ENCODE measurements at regions not wholly inside any gene's neighbourhood (a gene's known extent, or its start where the extent isn't known, plus 50 kb on each side); places are given as distances from the start of the nearest gene placed in this dataset.
"Not testable (repeated sequence)": the region's sequence is repeated elsewhere in the genome, so short reads cannot be mapped to it uniquely, and the experiment has no call there.

- Histone ChIP-seq H3K4me1 (ENCODE audit: control insufficient read depth, insufficient read depth, low read length) (no peaks in the 10 kb centered on the region), H3K27ac (ENCODE audit: low read depth, low read length) (no peak overlapping the region), H3K9me3 (ENCODE audit: control insufficient read depth, insufficient read depth, low read length) (no peaks in the 10 kb centered on the region), H3K36me3 (ENCODE audit: control insufficient read depth, insufficient read depth, low read length) (no peaks in the 10 kb centered on the region), H3K4me3 (ENCODE audit: low read depth, low read length) (no peak overlapping the region), H3K27me3 (ENCODE audit: control insufficient read depth, insufficient read depth, low read length) (no peaks in the 10 kb centered on the region)
- WGBS (ENCODE audit: insufficient coverage): 91% methylated on average over 7 of the region's 8 CpGs
- no peak for DNase-seq (ENCODE audit: low read depth in 4 of 6, low spot score in 6 of 6)
These were observed 111.3 kb downstream of the TNFAIP3 start for GRCh38 chr6:137978252-137978896.

GRCh38 chr6:137979263-137979662 is 112.2 kb downstream of the TNFAIP3 start:
- H3K36me3 ChIP-seq (ENCODE audit: control insufficient read depth, insufficient read depth, low read length): not testable (repeated sequence)

GRCh38 chr6:137980777-137981176 is 113.7 kb downstream of the TNFAIP3 start:
- DNase-seq (ENCODE audit: low read depth in 4 of 6, low spot score in 6 of 6): no peak
- H3K4me3 ChIP-seq (ENCODE audit: low read depth, low read length): no peak overlapping the region
- H3K9me3 ChIP-seq (ENCODE audit: control insufficient read depth, insufficient read depth, low read length): no peaks in the 10 kb centered on the region
- no peaks in the 10 kb centered on the region for H3K4me1 ChIP-seq (ENCODE audit: control insufficient read depth, insufficient read depth, low read length)
- H3K27me3 ChIP-seq (ENCODE audit: control insufficient read depth, insufficient read depth, low read length): no peaks in the 10 kb centered on the region
- 100% methylated on average over 1 of the region's 1 CpG for WGBS (ENCODE audit: insufficient coverage)
- H3K36me3 ChIP-seq (ENCODE audit: control insufficient read depth, insufficient read depth, low read length): no peaks in the 10 kb centered on the region
- H3K27ac ChIP-seq (ENCODE audit: low read depth, low read length): no peak overlapping the region

More at GRCh38 chr6:137979263-137979662, 112.2 kb downstream of the TNFAIP3 start:
- H3K27me3 ChIP-seq (ENCODE audit: control insufficient read depth, insufficient read depth, low read length); H3K9me3 ChIP-seq (ENCODE audit: control insufficient read depth, insufficient read depth, low read length); DNase-seq (ENCODE audit: low read depth in 4 of 6, low spot score in 6 of 6); H3K4me1 ChIP-seq (ENCODE audit: control insufficient read depth, insufficient read depth, low read length); H3K27ac ChIP-seq (ENCODE audit: low read depth, low read length); H3K4me3 ChIP-seq (ENCODE audit: low read depth, low read length): not testable (repeated sequence)
- WGBS (ENCODE audit: insufficient coverage): 92% methylated on average over 6 of the region's 6 CpGs

GRCh38 chr6:137981758-137982157 is 114.7 kb downstream of the TNFAIP3 start:
- Histone ChIP-seq H3K4me1 (ENCODE audit: control insufficient read depth, insufficient read depth, low read length) (no peaks in the 10 kb centered on the region), H3K9me3 (ENCODE audit: control insufficient read depth, insufficient read depth, low read length) (no peaks in the 10 kb centered on the region), H3K27me3 (ENCODE audit: control insufficient read depth, insufficient read depth, low read length) (no peaks in the 10 kb centered on the region), H3K4me3 (ENCODE audit: low read depth, low read length) (no peak overlapping the region), H3K36me3 (ENCODE audit: control insufficient read depth, insufficient read depth, low read length) (no peaks in the 10 kb centered on the region), H3K27ac (ENCODE audit: low read depth, low read length) (no peak overlapping the region)
- 61% methylated on average over 2 of the region's 3 CpGs for WGBS (ENCODE audit: insufficient coverage)
- DNase-seq (ENCODE audit: low read depth in 4 of 6, low spot score in 6 of 6): no peak

DNA sequence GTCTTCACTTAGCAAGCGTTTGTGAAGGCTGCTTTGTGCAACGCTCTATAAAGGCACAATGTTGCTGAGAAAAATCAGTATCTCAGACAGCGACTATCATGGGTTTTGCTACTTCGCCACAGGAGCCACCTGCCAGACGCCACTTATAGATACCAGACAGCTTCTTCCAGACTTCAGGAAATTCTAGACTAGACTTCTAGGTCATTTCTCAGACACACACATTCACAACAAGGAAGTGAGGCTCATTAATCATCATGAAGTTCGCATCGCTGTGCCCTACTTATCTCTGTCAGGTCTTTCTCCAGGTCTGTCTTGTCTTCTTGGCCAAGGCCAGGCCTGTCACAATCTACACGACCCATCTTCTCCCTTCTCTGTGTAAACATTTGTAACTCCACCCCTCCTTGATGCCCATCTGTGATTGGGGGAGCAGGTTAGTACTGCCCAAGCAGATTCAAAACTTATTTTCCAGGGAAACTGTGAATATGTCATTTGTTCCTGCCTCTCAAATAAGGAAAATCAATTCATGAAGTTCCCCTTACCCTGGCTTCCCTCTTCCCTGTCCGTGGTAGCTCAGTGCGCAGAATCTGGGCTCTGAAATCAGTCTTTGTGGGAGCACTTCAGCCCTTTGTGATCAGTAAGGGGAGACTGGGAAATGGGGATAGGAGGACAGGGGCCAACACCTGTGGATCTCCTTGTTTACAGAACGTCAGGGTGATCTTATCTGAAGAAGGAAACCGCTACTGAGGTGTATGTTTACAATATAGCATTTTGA is 115.5 kb downstream of the TNFAIP3 start:
- Histone ChIP-seq H3K27ac (ENCODE audit: low read depth, low read length) (no peak overlapping the region), H3K27me3 (ENCODE audit: control insufficient read depth, insufficient read depth, low read length) (no peaks in the 10 kb centered on the region), H3K9me3 (ENCODE audit: control insufficient read depth, insufficient read depth, low read length) (no peaks in the 10 kb centered on the region), H3K4me3 (ENCODE audit: low read depth, low read length) (no peak overlapping the region), H3K4me1 (ENCODE audit: control insufficient read depth, insufficient read depth, low read length) (no peaks in the 10 kb centered on the region), H3K36me3 (ENCODE audit: control insufficient read depth, insufficient read depth, low read length) (no peaks in the 10 kb centered on the region)
- DNase-seq (ENCODE audit: low read depth in 4 of 6, low spot score in 6 of 6): no peak
- 84% methylated on average over 7 of the region's 12 CpGs for WGBS (ENCODE audit: insufficient coverage)

DNA sequence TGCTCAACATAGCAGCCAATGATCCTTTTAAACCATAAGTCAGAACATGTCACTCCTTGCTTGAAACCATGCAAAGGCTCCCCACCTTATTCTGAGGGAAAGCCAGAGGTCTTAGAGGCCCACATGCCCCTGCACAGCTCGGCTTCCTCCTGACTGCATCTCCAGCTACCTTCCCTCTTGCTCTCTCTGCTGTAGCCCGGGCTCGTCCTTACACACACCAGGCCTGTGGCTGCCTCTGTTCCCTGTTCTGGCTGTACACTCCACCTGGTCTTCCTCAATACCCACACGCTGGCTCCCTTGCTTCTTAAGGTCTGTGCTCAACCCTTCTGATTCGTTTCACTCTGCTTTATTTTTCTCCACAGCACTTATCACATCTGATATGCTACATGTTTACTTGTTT is 116.2 kb downstream of the TNFAIP3 start:
- WGBS (ENCODE audit: insufficient coverage): 85% methylated on average over 4 of the region's 5 CpGs
- H3K27ac ChIP-seq (ENCODE audit: low read depth, low read length): no peak overlapping the region
- no peaks in the 10 kb centered on the region for H3K9me3 ChIP-seq (ENCODE audit: control insufficient read depth, insufficient read depth, low read length)
- no peak for DNase-seq (ENCODE audit: low read depth in 4 of 6, low spot score in 6 of 6)
- no peaks in the 10 kb centered on the region for H3K4me1 ChIP-seq (ENCODE audit: control insufficient read depth, insufficient read depth, low read length)
- H3K36me3 ChIP-seq (ENCODE audit: control insufficient read depth, insufficient read depth, low read length): no peaks in the 10 kb centered on the region
- no peaks in the 10 kb centered on the region for H3K27me3 ChIP-seq (ENCODE audit: control insufficient read depth, insufficient read depth, low read length)
- H3K4me3 ChIP-seq (ENCODE audit: low read depth, low read length): no peak overlapping the region

- no peaks in the 10 kb centered on the region for H3K27me3 ChIP-seq (ENCODE audit: control insufficient read depth, insufficient read depth, low read length)
- no peak overlapping the region for H3K27ac ChIP-seq (ENCODE audit: low read depth, low read length)
- WGBS (ENCODE audit: insufficient coverage): 90% methylated on average over 2 of the region's 4 CpGs
- no peak for DNase-seq (ENCODE audit: low read depth in 4 of 6, low spot score in 6 of 6)
- H3K4me3 ChIP-seq (ENCODE audit: low read depth, low read length): no peak overlapping the region
- H3K36me3 ChIP-seq (ENCODE audit: control insufficient read depth, insufficient read depth, low read length): no peaks in the 10 kb centered on the region
- no peaks in the 10 kb centered on the region for H3K9me3 ChIP-seq (ENCODE audit: control insufficient read depth, insufficient read depth, low read length)
- no peaks in the 10 kb centered on the region for H3K4me1 ChIP-seq (ENCODE audit: control insufficient read depth, insufficient read depth, low read length)
These were observed 117.6 kb downstream of the PERP start for GRCh38 chr6:137989664-137990063.

- no peak overlapping the region for H3K4me3 ChIP-seq (ENCODE audit: low read depth, low read length)
- no peaks in the 10 kb centered on the region for H3K27me3 ChIP-seq (ENCODE audit: control insufficient read depth, insufficient read depth, low read length)
- H3K4me1 ChIP-seq (ENCODE audit: control insufficient read depth, insufficient read depth, low read length): no peaks in the 10 kb centered on the region
- no peaks in the 10 kb centered on the region for H3K36me3 ChIP-seq (ENCODE audit: control insufficient read depth, insufficient read depth, low read length)
- 100% methylated on average over 1 of the region's 1 CpG for WGBS (ENCODE audit: insufficient coverage)
- no peak overlapping the region for H3K27ac ChIP-seq (ENCODE audit: low read depth, low read length)
- H3K9me3 ChIP-seq (ENCODE audit: control insufficient read depth, insufficient read depth, low read length): peaks cover 6% of the 10 kb centered on the region
- no peak for DNase-seq (ENCODE audit: low read depth in 4 of 6, low spot score in 6 of 6)
These were observed 111.8 kb downstream of the PERP start for GRCh38 chr6:137995371-137995770.

GRCh38 chr6:137998461-137999019 is 108.7 kb downstream of the PERP start:
- WGBS (ENCODE audit: insufficient coverage): 60% methylated on average over 3 of the region's 4 CpGs
- H3K27ac ChIP-seq (ENCODE audit: low read depth, low read length): no peak overlapping the region
- no peaks in the 10 kb centered on the region for H3K36me3 ChIP-seq (ENCODE audit: control insufficient read depth, insufficient read depth, low read length)
- no peak overlapping the region for H3K4me3 ChIP-seq (ENCODE audit: low read depth, low read length)
- H3K27me3 ChIP-seq (ENCODE audit: control insufficient read depth, insufficient read depth, low read length): no peaks in the 10 kb centered on the region
- DNase-seq (ENCODE audit: low read depth in 4 of 6, low spot score in 6 of 6): no peak
- H3K4me1 ChIP-seq (ENCODE audit: control insufficient read depth, insufficient read depth, low read length): no peaks in the 10 kb centered on the region
- peaks cover 6% of the 10 kb centered on the region for H3K9me3 ChIP-seq (ENCODE audit: control insufficient read depth, insufficient read depth, low read length)

DNA sequence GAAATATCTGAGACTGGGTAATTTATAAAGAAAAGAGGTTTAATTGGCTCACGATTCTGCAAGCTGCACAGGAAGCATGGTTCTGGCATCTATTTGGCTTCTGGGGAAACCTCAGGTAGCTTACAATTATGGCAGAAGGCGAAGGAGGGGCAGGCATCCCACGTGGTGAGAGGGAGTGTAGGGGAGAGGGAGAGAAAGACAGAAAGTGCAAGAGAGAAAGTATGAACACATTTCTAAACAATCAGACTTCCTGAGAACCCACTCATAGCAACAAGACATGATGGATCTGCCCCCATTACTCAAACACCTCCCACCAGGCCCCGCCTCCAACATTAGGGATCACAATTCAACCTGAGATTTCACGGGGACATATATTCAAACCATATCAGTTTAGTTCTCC is 107.4 kb downstream of the PERP start:
- no peak overlapping the region for H3K27ac ChIP-seq (ENCODE audit: low read depth, low read length)
- no peaks in the 10 kb centered on the region for H3K4me1 ChIP-seq (ENCODE audit: control insufficient read depth, insufficient read depth, low read length)
- no peak overlapping the region for H3K4me3 ChIP-seq (ENCODE audit: low read depth, low read length)
- WGBS (ENCODE audit: insufficient coverage): 100% methylated on average over 2 of the region's 5 CpGs
- no peak for DNase-seq (ENCODE audit: low read depth in 4 of 6, low spot score in 6 of 6)
- H3K27me3 ChIP-seq (ENCODE audit: control insufficient read depth, insufficient read depth, low read length): no peaks in the 10 kb centered on the region
- H3K9me3 ChIP-seq (ENCODE audit: control insufficient read depth, insufficient read depth, low read length): peaks cover 6% of the 10 kb centered on the region
- H3K36me3 ChIP-seq (ENCODE audit: control insufficient read depth, insufficient read depth, low read length): no peaks in the 10 kb centered on the region

All from spinal cord (tissue), 9 donors.